ENCODE measurements at regions not wholly inside any gene's neighbourhood (a gene's known extent, or its start where the extent isn't known, plus 50 kb on each side); places are given as distances from the start of the nearest gene placed in this dataset.

DNA sequence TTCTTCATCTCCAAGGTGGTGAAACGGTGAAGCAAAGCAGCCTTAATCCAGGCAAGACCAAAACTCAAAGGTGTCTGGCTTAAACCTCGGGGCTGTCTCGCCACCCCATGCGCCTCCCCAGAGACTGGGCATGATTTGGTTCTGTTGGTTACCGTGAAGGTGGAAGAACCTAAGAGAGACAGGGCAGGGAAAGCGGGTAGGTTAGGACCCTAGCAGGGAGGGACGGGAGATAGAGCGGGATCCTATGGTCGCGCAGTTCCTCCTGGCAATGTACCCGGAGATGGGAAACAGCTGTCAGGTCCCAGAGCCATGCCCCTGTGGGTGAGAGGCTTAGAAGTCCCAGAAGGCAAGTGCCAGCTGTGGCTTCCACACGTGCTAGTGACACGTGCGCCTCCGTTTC is 418.3 kb upstream of the IRX1 start:
- DNase-seq (ENCODE audit: extremely low read depth in 1 of 4, low spot score in 3 of 4) (no peak), FAIRE-seq (no peak), ATAC-seq (no peak)
- H3K27ac ChIP-seq (ENCODE audit: extremely low read depth, low read depth, low read length), result no peak overlapping the region
- H3K9me3 ChIP-seq (replicated peaks; ENCODE audit: control insufficient read depth, insufficient read depth, low read depth, low read length), result no peaks in the 10 kb centered on the region
- no peaks in the 10 kb centered on the region for H3K79me2 ChIP-seq (ENCODE audit: control insufficient read depth, insufficient read depth, low read length)
- intact Hi-C loops (cut with micrococcal nuclease) (no loop called here), in situ Hi-C loops (cut with MboI) (no loop called here)
- no peaks in the 10 kb centered on the region for H3K4me1 ChIP-seq (replicated peaks in 1 of 2; ENCODE audit: control insufficient read depth in 2 of 2, insufficient read depth in 2 of 2, low read length in 2 of 2)
- WGBS (ENCODE audit: insufficient coverage, low coverage, missing lambda C conversion rate), result 2% methylated on average over 15 of the region's 15 CpGs
- H3K4me2 ChIP-seq (ENCODE audit: insufficient read depth, low read length), result no peak overlapping the region
- no peak overlapping the region for H3K4me3 ChIP-seq
- CTCF ChIA-PET (ENCODE audit: low intra/inter-chr PET ratio), result no interaction called here
- H3K9ac ChIP-seq (ENCODE audit: insufficient read depth in 1 of 2, low read depth in 2 of 2, low read length in 2 of 2), result no peak overlapping the region
- no TSS peak for BruUV-seq (replicated peaks)
- POLR2A ChIA-PET, result interaction anchor here (0.7 to 0.8 kb wide), 2 partner anchors 20 to 90 kb away, joined by 3 to 4 read pairs; no protein-coding TSS in a partner anchor
- H2AFZ ChIP-seq (ENCODE audit: low read depth, low read length), result no peak overlapping the region
- H3K27me3 ChIP-seq (ENCODE audit: control insufficient read depth in 2 of 2, insufficient read depth in 2 of 2, low read length in 2 of 2), result peaks cover 22 to 33% of the 10 kb centered on the region in 2 experiments; a peak in 4 of 5 replicates
- no peaks in the 10 kb centered on the region for H3K36me3 ChIP-seq (ENCODE audit: control insufficient read depth, insufficient read depth, low read length)
- no peaks in the 10 kb centered on the region for H4K20me1 ChIP-seq (replicated peaks; ENCODE audit: control insufficient read depth, insufficient read depth, low read length)
- H3K9me1 ChIP-seq (ENCODE audit: control insufficient read depth, insufficient read depth, low read length), result no peaks in the 10 kb centered on the region
- TF ChIP-seq, protein P1, sequence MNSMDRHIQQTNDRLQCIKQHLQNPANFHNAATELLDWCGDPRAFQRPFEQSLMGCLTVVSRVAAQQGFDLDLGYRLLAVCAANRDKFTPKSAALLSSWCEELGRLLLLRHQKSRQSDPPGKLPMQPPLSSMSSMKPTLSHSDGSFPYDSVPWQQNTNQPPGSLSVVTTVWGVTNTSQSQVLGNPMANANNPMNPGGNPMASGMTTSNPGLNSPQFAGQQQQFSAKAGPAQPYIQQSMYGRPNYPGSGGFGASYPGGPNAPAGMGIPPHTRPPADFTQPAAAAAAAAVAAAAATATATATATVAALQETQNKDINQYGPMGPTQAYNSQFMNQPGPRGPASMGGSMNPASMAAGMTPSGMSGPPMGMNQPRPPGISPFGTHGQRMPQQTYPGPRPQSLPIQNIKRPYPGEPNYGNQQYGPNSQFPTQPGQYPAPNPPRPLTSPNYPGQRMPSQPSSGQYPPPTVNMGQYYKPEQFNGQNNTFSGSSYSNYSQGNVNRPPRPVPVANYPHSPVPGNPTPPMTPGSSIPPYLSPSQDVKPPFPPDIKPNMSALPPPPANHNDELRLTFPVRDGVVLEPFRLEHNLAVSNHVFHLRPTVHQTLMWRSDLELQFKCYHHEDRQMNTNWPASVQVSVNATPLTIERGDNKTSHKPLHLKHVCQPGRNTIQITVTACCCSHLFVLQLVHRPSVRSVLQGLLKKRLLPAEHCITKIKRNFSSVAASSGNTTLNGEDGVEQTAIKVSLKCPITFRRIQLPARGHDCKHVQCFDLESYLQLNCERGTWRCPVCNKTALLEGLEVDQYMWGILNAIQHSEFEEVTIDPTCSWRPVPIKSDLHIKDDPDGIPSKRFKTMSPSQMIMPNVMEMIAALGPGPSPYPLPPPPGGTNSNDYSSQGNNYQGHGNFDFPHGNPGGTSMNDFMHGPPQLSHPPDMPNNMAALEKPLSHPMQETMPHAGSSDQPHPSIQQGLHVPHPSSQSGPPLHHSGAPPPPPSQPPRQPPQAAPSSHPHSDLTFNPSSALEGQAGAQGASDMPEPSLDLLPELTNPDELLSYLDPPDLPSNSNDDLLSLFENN (IDR thresholded peaks at IDR 0.05; ENCODE audit: low read depth in 2 of 2, low read length in 2 of 2), result no peak
- TF ChIP-seq, protein P2, sequence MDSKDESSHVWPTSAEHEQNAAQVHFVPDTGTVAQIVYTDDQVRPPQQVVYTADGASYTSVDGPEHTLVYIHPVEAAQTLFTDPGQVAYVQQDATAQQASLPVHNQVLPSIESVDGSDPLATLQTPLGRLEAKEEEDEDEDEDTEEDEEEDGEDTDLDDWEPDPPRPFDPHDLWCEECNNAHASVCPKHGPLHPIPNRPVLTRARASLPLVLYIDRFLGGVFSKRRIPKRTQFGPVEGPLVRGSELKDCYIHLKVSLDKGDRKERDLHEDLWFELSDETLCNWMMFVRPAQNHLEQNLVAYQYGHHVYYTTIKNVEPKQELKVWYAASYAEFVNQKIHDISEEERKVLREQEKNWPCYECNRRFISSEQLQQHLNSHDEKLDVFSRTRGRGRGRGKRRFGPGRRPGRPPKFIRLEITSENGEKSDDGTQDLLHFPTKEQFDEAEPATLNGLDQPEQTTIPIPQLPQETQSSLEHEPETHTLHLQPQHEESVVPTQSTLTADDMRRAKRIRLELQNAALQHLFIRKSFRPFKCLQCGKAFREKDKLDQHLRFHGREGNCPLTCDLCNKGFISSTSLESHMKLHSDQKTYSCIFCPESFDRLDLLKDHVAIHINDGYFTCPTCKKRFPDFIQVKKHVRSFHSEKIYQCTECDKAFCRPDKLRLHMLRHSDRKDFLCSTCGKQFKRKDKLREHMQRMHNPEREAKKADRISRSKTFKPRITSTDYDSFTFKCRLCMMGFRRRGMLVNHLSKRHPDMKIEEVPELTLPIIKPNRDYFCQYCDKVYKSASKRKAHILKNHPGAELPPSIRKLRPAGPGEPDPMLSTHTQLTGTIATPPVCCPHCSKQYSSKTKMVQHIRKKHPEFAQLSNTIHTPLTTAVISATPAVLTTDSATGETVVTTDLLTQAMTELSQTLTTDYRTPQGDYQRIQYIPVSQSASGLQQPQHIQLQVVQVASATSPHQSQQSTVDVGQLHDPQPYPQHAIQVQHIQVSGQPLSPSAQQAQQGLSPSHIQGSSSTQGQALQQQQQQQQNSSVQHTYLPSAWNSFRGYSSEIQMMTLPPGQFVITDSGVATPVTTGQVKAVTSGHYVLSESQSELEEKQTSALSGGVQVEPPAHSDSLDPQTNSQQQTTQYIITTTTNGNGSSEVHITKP (IDR thresholded peaks at IDR 0.05; ENCODE audit: partially characterized antibody), result no peak
- TF ChIP-seq KLF10 (CRISPR knock-in tag; IDR thresholded peaks at IDR 0.05) (no peak), ZNF707 (CRISPR knock-in tag; conservative IDR thresholded peaks at IDR 0.05) (no peak), CBFA2T2 (conservative IDR thresholded peaks at IDR 0.05) (no peak)
- TF ChIP-seq, protein P3, sequence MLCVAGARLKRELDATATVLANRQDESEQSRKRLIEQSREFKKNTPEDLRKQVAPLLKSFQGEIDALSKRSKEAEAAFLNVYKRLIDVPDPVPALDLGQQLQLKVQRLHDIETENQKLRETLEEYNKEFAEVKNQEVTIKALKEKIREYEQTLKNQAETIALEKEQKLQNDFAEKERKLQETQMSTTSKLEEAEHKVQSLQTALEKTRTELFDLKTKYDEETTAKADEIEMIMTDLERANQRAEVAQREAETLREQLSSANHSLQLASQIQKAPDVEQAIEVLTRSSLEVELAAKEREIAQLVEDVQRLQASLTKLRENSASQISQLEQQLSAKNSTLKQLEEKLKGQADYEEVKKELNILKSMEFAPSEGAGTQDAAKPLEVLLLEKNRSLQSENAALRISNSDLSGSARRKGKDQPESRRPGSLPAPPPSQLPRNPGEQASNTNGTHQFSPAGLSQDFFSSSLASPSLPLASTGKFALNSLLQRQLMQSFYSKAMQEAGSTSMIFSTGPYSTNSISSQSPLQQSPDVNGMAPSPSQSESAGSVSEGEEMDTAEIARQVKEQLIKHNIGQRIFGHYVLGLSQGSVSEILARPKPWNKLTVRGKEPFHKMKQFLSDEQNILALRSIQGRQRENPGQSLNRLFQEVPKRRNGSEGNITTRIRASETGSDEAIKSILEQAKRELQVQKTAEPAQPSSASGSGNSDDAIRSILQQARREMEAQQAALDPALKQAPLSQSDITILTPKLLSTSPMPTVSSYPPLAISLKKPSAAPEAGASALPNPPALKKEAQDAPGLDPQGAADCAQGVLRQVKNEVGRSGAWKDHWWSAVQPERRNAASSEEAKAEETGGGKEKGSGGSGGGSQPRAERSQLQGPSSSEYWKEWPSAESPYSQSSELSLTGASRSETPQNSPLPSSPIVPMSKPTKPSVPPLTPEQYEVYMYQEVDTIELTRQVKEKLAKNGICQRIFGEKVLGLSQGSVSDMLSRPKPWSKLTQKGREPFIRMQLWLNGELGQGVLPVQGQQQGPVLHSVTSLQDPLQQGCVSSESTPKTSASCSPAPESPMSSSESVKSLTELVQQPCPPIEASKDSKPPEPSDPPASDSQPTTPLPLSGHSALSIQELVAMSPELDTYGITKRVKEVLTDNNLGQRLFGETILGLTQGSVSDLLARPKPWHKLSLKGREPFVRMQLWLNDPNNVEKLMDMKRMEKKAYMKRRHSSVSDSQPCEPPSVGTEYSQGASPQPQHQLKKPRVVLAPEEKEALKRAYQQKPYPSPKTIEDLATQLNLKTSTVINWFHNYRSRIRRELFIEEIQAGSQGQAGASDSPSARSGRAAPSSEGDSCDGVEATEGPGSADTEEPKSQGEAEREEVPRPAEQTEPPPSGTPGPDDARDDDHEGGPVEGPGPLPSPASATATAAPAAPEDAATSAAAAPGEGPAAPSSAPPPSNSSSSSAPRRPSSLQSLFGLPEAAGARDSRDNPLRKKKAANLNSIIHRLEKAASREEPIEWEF (CRISPR knock-in tag; IDR thresholded peaks at IDR 0.05), result no peak
